Stimulated activated CD4-positive, alpha-beta T cell treated with anti-CD3 and anti-CD28 coated beads, Interleukin-1b, Interleukin-23, amount 100 ng/mL, for 4 hours (primary cell): ENCODE measurements at regions not wholly inside any gene's neighbourhood (a gene's known extent, or its start where the extent isn't known, plus 50 kb on each side); places are given as distances from the start of the nearest gene placed in this dataset.

Source experiments
- DNase-seq, 2 donors: peaks; one replicate each; pipeline ENCODE4 v3.0.0-alpha.2; 2020; ENCODE audit warnings: low read depth in 2 of 2

DNA sequence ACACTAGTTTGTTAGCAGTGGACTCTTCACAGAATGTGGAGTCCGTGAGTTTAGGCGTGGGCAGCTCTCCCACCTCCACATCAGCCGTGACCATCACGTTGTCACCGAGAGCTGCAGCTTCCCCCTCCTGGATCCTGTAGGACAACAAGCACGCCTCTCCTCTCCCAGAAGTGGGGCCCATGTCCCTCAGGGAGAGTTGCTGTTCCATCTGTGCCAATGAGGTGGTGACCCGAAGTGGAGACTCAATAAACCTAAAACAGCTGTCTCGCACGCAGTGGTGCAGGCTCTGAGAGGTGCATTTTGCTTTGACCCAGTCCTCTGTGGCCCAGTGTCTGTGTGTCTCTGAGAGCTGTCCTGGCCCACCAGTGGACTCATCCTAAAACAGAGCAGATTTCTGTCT lies 456.5 kb upstream of the SOX11 start:
- no peak for DNase-seq

DNA sequence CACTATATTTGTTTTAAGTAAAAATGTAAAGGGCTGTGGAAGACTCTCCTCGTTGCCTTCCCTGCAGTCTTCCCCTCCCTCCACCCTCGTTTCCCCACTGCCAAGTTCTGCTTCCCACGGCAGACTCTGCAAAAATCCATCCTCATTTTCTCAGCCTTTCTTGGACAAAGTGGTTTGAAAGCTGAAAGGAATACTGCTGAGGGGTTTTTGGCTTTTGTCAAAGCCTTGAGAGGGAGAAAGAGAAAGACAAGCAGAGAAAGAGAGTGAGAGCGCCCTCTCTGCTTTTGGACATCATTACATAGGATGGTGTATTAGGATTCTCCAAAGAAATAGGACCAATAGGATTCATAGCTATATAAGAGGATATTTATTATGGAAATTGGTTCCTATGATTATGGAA lies 455.9 kb upstream of the SOX11 start:
- DNase-seq = no peak

DNA sequence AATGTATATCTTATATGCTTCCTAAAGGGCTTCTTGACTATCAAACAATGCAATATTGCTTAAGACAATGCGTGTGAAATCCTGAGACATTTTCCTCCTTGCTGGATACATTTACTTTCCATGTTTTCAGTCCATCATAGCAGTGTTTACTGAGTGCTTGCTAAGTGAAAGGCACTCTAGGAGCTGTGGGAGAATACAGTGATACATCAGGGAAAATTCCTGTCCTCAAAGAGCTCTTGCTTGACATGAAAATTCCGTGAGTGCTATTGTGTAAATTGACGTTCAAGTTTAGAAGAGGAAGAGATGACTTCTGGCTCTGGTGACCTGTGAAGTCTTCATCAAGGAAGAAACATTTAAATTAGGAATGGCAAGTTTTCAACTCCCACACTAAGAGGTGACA lies 449.4 kb upstream of the SOX11 start:
- DNase-seq = no peak

DNA sequence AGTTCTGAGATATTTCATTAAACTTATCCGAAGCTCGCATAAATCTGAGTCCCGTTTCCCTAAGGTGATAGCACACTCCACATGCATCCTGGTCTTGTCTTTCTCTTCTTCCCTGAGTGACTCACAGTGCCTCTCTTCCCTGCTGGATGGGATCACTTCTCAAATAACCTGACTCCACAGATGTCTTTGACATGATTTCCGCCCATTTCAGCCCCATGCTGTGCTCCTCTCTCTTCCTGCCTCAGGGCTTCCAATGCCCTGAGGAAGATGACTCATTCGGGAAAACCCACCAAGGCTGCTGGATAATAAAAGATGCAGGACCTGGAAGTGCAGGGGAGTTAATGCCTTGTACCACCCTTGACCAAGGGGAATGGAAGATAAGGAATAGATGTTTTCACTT lies 441.7 kb upstream of the SOX11 start:
- DNase-seq = no peak

DNA sequence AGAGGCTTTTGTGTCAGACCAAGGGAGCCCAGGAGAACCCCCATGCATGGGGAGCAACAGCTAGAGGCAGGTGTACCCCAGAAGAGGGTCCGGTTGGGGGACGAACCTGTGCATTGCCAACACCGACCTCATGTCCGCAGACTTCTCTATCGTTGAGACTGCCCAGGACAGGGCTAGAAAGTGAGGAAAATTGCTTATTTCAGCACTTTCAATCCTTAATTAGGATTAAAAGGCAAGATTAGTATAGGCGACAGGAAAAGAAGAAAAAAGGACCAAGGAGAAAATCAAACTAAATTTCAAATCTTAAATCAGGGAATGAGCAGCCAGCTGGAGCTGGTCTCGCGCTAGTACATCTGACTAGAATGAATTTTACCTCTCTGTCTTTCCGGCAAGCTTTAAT lies 438.9 kb upstream of the SOX11 start:
- DNase-seq = no peak

DNA sequence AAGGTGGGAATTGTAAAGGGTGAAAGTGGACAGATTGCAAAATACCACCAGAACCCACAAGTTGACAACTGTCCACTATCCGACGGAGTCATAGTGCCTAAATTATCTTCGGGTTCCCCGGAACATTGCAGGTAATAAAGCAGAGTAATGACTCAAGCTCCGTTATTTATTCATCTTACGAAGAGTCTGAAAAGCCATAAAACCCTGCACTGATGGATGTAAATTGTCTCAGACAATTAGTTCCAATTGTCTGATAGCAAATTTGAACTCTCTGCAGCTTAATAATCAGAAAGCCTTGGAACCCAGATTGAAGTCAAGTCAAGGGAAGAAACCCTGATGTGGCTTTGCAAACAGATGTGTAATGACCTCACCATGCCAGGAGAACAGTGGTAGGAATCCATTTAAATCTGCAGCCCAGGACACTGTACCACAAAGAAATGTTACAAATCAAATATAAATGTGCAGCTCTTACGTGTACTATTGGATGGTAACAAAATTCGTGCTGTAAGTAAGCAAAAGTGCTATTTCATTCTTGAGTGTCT lies 437.3 kb upstream of the SOX11 start:
- DNase-seq = no peak

DNA sequence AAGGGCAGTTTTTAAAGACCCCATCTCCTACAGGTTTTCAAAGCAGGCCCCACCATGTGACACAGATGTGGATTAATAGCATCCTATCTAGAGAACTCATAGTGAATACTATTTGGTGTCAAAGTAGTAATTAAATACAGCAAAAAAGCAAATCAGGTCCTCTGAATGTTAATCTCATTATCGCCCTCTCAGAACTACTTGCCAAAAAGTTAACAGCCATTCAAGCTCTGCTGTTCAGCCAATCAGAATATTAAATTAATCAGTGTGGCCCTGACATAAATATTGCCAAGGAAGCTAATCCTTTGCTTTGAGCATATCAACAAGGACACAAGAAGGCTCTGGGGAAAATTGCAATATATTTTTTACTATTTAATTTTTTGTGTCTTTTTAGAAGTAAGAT lies 428.9 kb upstream of the SOX11 start:
- no peak for DNase-seq

DNA sequence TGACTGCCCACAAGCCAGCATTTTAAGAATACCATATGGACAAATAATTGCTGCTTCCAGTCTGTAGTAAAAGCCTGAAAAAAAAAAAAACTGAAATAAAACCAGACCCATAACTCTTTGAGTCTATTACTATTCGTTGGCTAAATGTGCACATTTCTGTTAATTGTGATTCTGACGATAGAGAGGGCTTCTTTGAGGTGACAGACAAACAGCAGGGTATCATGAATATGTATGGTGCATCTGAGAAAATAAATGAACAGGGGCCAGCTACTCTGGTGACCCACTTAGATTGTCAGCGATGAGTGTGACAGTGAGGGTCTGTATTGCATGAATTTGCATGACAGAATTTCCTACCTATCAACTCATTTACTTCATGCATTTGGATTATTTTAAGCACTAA lies 427.8 kb upstream of the SOX11 start:
- DNase-seq = no peak

DNA sequence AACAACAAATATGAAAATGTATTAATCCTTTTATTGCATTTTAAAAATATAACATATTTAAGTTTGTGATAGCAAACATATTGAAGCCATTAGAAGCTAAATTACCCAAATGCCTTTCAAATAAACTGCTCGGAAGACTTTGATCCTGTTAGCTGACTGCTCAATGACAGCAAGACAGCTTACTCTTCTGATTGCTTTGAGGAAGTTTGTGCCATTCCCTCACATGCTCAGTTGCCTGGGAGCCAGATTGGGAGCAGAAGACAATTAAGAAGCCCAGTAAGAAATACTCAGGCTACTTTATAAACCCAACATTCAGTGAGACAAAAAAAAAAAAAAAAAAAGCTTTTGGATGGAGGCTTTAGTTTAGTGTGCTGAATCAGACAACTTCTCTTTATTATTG lies 407.1 kb upstream of the SOX11 start:
- no peak for DNase-seq

DNA sequence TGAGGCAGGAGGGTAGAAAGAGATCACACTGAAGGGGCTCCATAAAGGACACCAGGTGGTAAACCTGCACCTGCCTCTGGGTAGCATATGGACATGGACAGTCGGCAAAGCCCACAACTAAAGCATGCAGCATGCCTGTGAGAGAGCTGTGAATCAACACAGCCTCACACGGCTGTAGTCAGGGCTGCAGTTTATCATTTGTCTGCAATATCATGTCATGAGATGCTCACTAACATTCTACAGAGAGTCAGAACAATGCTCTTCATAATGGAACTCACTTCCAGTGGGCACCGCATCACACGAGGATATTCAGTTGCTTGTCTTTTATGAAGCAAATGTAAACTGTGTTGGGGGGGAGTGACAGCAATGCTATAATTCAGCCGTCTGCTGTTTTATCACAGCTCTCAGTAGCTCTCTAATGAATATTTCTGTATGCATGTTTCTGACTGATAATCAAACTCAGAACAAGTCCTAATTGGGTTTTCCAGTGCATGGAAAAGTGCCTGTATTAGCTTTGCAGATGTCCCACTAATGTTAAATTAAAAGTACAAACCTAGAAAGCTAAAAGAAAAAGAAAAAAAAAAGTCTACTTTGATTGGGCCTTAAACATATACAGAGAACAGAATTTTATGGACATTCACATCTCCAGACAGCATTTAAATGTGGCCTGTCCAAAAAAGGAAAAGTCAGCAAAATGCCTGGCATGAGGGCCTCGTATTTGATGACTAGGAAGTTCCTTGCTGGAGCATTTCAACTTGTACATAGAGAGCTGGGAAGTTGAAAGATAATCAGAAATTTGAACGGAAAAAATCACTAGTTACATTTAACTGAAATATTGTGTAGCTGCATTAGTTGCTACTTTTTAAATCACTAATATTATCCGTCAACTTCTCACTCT lies 406.1 kb upstream of the SOX11 start:
- DNase-seq = no peak

DNA sequence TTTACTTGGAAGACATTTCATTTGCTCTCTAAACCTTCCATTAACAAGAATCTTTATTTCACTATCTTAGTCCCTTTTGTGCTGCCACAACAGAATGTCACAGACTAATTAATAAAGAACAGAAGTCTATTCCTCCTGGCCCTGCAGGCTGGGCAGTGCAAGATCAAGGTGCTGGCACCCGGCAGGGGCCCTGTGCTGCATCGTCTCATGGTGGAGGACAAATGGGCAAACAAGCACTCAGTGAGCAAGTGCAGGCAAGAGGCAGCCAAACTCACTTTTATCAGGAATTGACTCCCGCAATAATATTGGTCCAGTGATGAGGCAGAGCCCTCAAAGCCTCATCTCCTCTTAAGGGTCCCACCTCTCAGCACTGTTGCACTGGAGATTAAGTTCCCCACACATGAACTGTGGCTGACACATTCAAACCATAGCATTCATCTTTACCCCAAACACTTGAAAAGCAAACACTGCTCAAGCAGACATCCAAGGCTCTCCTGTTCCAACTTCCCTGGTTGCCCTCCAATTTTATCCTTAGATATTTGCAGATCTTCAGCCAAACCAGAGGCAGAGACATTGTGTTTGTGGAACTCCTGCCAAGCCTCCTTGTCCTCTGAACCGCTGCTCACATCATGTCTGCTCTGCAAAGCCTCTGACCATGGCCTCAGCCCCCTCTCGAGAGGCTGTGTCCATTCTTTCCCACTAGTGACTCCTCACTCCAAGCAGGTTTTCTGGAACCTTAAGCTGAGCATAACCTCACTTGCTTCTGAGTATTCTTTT lies 404.4 kb upstream of the SOX11 start:
- DNase-seq = no peak

DNA sequence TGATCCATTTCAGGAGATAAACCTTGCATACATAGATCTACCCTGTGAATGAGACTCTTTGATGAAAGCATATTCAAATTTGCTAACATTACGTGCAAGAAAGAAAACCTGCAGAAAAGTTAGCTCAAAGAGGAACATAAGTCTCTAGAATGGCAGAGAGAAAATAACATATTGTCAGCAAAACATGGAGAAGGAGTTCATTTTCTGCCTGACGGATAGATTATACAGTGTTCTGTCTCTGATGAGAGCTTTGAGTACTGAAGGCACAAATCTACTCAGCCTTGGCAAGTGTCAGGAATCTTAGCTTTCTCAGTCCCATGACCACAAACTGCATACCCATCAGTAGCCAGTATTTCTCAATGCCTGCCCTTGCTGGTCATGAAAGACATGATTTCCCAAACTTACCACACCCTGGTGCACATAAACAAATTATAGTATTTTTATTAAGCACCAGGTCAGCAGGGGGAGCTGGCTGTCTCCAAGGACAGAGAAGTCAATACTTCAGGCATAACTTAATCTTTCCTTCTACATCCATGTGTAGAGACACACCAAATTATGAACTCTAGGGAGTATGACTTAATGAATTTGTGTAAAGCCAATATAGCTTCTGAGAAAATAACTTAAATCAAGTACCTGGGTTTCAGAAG lies 401.2 kb upstream of the SOX11 start:
- DNase-seq = no peak

DNA sequence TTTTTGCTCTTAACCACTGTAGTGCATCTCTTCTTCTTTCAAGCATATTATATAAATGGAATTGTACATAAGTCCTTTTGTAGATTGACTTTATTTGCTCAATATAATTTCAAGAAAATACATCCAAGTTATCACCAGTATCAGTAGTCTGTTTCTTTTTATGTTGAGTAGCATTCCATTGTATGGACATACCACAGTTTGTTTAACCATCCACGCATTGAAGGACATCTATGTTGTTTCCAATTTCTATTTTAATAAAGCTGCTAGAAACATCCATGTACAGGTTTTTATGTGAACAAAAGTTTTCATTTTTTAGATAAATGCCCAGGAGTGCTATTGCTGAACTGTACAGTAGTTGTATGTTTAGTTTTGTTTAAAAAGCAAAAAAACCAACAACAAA lies 387.5 kb upstream of the SOX11 start:
- no peak for DNase-seq

DNA sequence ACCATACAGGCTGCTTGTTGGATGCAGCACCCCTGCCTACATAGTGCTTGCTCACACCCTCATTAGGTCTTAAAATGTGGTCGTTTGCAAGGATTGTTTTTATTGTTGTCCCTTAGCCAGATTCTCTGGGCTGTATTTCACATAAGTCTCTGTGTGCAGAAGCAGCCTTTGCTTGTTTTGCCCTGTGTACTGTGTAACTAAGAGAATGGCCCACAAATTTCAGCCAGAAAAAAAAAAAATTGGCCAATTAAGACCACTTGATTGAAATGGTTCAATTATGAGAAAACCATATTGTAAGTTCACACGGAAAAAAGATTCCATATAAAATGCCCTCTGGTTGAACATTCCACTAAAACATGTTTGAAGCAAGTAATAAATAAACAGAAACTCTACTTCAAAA lies 377.1 kb upstream of the SOX11 start:
- DNase-seq = no peak

DNA sequence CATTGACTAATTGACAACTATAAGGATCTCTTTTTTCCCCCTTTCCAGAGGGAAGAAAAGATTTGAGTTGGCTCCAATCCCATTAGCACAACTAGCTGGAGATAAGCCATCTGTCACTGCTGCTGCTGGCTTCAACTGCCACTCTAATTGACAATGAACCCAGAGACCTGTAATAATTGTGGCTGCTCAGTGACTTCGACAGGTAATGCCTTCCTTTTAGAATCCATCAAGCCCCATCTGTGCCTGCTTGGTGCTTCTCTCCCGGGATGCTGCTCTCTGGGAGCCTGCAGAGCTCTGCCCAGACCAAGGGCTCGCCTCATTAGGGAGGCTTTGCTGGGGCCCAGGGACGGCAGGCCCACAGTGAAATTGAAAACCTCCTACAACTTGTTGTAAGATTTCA lies 376.7 kb upstream of the SOX11 start:
- DNase-seq = no peak

DNA sequence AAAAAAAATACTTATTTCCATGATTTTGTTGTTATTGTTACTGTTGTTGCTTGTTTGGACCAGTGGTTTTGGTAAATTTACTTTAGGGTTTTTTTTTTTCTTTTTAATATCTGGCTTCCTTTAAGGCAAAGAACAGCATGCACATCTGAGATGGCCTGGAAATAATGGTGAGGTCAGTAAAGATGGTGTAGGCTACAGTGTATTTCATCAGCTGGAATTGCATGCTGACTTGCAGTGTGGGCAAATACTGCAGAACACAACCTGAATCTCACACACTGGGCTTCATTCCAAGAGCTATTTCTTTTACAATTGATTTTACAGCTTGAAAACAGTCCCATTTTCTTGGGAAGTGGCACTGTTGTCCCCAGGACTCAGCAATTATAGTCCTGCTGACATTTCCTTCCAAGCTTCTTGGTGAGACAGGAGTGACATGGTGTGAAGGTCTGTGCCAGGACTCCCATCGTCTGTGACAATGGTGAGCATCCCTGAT lies 376.1 kb upstream of the SOX11 start:
- no peak for DNase-seq

DNA sequence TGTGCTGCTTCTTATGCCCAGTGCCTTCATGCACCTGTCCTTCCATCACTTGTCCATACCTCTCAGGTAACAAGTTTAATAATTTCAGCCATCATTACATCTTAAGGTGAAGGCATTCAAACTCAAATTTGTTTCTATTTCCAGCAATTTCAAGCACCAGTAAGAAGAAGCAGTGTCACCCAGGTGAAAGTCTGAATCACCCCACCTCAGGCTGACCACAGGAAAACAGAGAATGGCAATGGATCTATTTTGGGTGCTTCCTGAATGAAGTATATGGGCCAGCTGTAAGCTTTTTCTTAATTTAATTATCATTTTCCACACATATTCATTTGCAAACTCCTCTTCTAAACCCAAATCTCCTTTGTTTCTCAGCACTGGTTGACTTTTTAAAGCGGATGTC lies 372.7 kb upstream of the SOX11 start:
- DNase-seq = no peak

DNA sequence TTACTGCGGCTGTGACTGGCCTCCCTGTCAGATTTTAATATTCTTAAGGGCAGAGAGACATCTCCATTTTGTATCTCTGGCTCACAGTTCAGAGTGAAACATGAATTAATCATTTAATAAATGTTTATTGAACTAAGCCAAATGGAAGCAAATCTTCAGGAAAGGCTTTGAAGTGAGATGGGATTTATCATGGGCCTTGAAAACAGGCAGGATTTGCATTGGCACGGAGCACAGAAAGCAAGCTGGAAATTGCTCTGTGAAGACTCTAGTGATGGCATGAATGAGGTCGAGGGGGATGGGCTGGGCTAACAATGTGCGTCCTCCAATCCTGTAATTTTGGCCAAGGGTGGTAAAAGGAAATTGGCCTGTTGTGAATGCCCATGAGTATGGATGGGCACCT lies 369.8 kb upstream of the SOX11 start:
- DNase-seq = no peak

DNA sequence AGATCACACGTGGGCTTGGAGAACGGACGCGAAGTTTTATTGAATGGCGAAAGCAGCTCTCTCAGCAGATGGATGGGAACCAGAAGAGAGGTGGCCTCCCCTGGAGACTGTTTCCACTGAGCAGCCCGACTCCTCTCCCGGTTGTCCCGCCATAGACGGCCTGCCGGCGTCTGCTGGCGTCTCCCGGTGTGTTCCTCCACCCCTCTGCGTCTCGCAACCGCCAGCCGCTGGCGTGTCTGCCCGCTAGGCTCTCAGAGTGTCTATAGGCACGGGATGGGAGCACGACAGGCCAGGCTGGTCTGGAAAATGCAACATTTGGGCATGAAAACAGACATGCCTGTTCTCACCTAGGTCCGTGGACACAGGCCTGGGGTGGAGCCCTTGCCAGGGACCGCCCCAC lies 366.7 kb upstream of the SOX11 start:
- no peak for DNase-seq

DNA sequence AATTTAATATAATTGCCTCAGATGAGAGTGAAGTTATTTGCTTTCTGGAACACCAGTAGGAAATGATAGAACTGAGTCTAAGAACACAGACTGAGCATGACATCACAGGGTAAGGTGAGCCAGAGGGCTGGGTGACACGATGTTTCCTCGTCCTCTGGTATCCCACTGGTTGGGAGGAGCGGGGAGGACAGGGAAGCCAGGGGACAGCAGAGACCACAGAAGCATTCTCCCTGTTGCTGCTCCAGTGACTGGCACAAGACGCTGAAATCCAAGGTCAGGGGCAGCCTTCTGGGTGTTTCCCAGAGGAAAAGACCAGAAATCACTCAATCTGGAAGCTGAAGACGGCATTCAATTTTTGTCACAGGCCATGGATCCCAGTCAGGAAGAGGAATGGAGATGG lies 363.4 kb upstream of the SOX11 start:
- DNase-seq = no peak

DNA sequence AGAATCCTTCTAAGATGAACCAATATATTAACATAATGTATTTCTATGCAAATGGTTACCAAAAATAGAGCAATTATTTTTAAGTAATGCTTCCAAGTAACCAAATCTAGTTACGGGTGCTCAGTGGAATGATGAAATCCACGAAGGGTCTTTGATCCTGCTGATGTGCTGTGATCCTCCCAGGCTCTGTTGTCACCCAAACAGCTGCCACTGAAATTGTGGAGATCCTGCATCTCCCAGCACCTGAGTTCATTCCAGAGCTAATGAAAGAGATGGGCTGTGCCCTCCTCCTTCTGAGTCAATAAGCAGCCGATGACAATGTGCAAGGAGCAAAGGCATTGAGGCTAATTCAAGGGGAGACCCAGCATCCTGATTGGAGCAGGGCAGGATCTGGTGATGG lies 362.4 kb upstream of the SOX11 start:
- no peak for DNase-seq

DNA sequence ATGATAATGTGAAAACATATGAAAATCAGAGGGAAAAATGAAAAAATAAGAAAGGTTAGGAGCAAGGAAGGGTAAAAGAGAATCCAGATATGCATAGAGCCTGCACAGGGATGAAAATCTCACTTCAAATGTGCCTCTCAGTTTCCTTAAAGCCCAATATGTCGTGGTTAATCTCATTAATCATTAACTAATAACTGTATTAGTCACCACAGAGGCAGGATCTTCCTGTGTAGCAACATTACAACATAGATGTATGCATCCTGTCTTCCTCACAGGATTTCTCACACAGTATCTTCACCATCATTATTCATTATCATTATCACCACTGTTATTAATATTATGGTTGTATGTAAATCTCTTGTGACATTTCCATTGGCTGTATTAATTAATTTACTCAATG lies 361.2 kb upstream of the SOX11 start:
- no peak for DNase-seq
